ENCODE measurements at regions not wholly inside any gene's neighbourhood (a gene's known extent, or its start where the extent isn't known, plus 50 kb on each side); places are given as distances from the start of the nearest gene placed in this dataset.

DNA sequence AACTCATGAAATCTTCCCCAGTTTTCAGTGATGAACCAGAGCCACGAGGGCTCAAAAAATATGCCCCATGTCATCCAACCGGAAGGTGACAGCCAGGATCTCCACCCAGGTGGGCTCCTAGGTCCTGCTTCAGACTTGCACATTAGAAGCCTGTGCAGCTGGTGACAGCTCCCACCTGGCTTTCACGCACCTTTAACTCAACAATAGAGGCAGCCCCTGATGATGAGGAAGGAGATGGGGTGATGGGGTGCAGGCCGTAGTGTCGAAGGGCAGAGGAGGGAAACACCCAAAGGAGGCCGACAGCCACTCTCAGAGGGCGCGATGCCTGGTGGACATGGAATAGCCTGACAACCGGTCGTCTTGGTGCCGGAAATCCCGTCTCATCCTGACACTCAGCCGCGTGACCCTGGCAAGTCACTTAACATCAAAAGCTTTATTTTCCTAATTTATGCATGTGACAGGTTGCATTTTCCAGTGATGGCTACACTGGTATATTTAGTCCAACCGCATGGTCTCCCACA is 118.0 kb downstream of the SOX1 start (continued):
- no peak for TF ChIP-seq CBX8 (IDR thresholded peaks at IDR 0.05; ENCODE audit: borderline replicate concordance, low read depth, low read length)
- TF ChIP-seq, protein P1, sequence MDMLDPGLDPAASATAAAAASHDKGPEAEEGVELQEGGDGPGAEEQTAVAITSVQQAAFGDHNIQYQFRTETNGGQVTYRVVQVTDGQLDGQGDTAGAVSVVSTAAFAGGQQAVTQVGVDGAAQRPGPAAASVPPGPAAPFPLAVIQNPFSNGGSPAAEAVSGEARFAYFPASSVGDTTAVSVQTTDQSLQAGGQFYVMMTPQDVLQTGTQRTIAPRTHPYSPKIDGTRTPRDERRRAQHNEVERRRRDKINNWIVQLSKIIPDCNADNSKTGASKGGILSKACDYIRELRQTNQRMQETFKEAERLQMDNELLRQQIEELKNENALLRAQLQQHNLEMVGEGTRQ (IDR thresholded peaks at IDR 0.05; ENCODE audit: low read length), result no peak
